Retinal pigment epithelial cell (primary cell): ENCODE measurements at regions not wholly inside any gene's neighbourhood (a gene's known extent, or its start where the extent isn't known, plus 50 kb on each side); places are given as distances from the start of the nearest gene placed in this dataset.

Source experiments
- DNase-seq: peaks from one replicate; pipeline ENCODE4 v3.0.0-alpha.2; 2010; ENCODE audit warnings: low read depth
- H3K4me3 ChIP-seq: 2 replicates; pipeline ENCODE4 v1.5.1; 2011; ENCODE audit warnings: mild to moderate bottlenecking, low read length, control low read depth, moderate library complexity
- TF ChIP-seq, protein P1 (sequence below): conservative IDR thresholded peaks from 2 replicates; pipeline ENCODE4 v1.5.1; 2011; ENCODE audit warnings: low read depth, low read length, control low read depth, inconsistent platforms

DNA sequence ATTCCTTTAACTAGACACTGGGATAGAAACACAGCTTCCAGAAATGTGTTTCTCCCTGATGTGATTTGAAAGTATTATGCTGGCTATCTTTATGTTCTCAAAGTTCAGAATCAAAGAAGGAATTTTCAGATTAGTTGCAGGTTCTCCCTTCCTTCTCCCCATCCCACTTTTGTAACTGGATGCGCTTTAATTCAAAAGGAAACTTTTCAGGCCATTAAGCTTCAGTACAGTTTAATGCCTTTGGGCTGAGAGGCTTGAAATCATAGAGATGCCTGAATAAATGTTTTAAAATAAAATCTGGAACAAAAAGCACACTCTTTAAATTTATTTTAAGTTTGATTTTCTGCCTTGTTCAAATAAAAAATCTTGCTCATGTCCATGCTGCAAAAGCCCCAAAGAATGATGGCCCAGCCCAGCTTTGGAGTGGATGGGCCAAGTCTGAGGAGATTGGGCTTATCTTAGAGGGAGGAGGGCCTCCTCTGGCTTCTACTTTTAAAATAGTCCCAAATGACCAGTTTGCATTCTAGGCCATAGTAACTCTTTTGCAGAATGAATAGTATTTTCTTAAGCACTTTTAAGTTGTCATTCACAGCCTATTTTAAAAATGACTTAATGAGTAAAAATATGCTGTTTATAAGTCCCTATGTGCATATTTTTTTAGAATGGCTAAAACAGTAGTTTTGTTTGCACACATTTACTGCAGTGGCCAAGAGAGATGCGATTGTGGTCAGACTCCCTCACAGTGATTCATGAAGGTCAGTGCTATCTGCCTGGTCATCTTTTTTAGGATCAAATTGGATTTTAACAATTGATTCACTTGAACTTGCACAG is 129.2 kb downstream of the MTX2 start:
- H3K4me3 ChIP-seq, result no peak overlapping the region
- TF ChIP-seq, protein P1, sequence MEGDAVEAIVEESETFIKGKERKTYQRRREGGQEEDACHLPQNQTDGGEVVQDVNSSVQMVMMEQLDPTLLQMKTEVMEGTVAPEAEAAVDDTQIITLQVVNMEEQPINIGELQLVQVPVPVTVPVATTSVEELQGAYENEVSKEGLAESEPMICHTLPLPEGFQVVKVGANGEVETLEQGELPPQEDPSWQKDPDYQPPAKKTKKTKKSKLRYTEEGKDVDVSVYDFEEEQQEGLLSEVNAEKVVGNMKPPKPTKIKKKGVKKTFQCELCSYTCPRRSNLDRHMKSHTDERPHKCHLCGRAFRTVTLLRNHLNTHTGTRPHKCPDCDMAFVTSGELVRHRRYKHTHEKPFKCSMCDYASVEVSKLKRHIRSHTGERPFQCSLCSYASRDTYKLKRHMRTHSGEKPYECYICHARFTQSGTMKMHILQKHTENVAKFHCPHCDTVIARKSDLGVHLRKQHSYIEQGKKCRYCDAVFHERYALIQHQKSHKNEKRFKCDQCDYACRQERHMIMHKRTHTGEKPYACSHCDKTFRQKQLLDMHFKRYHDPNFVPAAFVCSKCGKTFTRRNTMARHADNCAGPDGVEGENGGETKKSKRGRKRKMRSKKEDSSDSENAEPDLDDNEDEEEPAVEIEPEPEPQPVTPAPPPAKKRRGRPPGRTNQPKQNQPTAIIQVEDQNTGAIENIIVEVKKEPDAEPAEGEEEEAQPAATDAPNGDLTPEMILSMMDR, result no peak
- DNase-seq, result no peak

DNA sequence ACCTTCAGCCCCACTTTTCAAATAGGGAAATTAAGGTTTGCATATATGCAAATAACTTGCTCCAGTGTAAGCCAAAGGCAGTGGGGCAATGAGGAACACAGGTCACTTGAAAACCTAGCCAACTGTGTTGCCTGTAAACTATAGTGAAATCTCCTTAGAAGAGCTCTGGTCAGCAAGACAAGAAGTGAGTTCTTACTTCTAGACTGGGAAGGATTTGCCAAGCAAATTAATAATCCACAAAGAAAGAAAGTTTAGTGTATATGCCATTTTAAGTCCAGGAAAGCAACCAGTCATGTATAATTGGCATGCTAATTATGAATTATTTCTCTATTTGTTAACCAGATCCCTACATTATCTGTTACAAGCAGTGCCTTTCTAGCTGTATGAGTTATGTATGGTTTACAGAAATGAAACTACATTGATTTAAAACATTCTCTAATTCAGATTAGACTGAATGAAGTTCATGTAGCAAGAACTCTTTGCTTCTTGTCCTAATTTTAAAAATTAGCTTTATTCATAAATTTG is 129.9 kb downstream of the MTX2 start:
- no peak for DNase-seq
- no peak overlapping the region for H3K4me3 ChIP-seq
- TF ChIP-seq, protein P1, result no peak

DNA sequence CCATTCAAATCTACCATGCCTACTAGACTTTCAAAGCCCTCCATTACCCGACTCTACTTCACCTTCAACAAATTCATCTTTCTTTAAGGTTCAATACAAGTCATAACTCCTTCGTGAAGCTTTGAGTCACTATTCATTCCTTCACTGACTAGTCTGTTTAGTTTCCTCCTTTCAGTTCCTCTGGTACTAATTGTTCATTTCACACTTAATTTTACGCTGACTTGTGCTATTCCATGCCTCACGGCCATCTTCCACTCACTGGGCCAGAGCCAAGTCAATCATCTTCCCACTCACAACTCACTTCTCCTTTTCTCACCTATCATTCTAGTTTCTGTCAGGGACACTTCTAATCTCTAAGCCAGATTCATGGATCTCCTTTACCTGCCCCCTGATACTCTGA is 136.2 kb downstream of the MTX2 start:
- no peak for DNase-seq
- no peak overlapping the region for H3K4me3 ChIP-seq
- TF ChIP-seq, protein P1, result no peak

DNA sequence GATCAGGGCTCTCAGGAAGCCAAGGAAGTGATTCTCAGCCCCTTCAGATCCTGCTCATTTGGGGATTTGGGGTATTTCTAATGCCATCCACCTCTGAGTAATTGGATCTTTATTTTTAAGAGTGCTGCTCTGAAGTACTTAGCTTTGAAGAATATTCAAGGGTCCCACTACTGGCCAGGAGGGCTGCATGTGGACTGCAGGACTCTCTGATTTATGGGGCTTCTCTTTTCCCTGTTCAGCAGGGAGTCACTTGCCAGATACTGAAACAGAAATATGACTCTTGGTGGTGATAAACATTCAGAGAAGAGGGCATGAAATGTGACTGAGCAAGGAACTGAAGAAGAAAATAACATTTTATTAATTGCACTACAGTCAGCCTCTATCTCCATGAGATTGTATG is 138.5 kb downstream of the MTX2 start:
- TF ChIP-seq, protein P1, result no peak
- no peak overlapping the region for H3K4me3 ChIP-seq
- DNase-seq, result no peak

DNA sequence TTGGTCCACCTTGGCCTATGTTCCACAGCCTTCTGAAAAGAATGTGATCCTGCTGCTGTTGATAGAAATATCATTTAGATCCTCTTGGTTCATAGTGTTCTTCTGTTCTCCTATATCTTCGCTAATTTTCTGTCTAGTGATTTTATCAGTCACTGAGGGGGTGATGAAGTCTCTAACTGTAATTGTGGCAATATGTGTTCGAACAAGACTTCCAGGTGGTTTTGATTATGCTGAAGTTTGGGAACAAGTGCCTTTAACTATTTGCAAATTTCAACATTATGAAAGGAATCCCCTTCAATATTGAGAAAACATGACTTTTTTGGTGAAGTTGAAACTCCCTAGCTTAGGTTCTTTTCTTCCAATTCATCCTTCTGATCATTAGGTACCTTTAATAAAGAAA is 140.4 kb downstream of the MTX2 start:
- TF ChIP-seq, protein P1, result no peak
- DNase-seq, result no peak
- H3K4me3 ChIP-seq, result no peak overlapping the region

DNA sequence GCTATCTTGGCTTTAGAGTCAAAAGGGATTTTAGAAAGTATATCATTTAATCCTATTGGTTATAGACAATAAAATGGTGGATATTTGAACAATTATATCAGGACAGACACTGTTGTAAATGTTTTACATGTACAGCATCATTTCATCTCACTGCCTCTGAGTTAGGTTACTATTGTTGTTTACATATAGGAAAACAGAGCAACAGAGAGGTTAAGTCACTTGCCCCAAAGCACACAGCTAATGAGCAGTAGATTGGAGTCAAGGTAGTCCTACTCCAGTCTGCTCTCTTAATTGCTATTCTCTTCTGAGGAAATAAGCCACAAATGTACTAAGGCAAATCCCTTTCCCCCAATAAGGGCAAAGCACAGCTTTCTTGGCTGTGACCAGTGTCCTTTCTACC is 142.9 kb downstream of the MTX2 start:
- no peak overlapping the region for H3K4me3 ChIP-seq
- no peak for DNase-seq
- TF ChIP-seq, protein P1, result no peak

DNA sequence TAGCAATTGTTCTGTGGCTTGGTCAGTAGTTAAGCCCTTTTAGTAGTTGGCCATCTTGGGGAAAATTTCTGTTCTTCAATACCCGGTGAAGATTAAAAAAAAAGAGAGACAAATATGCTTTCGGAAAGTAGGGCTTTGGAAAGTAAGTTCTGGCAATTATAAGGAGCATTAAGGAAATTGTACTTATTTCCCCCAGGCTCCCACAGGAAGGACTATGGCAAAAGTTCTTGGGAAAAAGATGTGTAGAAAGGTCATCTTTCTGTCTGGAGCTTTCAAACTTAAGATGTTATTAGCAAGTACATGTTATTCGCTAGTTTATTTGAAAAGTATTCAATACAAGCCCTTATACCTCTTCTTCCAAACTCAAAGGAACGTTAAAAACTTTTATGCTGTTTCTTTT is 144.5 kb downstream of the MTX2 start:
- no peak overlapping the region for H3K4me3 ChIP-seq
- TF ChIP-seq, protein P1, result no peak
- DNase-seq, result no peak
